Sigmoid colon (tissue), 4 donors: ENCODE measurements at regions not wholly inside any gene's neighbourhood (a gene's known extent, or its start where the extent isn't known, plus 50 kb on each side); places are given as distances from the start of the nearest gene placed in this dataset.

ENCODE experiments used
- CTCF ChIP-seq, 4 experiments: fragments of 450-650 bp in 3 of 4; fragments of 200-600 bp in 1 of 4; IDR thresholded peaks; one replicate each; pipeline ENCODE4 v1.5.1; 2016 to 2019; ENCODE audit warnings: antibody characterized with exemption in 4 of 4, mild to moderate bottlenecking in 3 of 4, moderate library complexity in 2 of 4
- EP300 ChIP-seq, 4 donors: sonication (generic); formaldehyde crosslinking; IDR thresholded peaks; one replicate each; pipeline ENCODE4 v1.6.1; 2017; ENCODE audit warnings: antibody characterized with exemption in 4 of 4
- POLR2A ChIP-seq, 2 donors: fragments of 450-650 bp; IDR thresholded peaks; one replicate each; pipeline ENCODE4 v1.6.1; 2016; ENCODE audit warnings: antibody characterized with exemption in 2 of 2, mild to moderate bottlenecking in 2 of 2, moderate library complexity in 2 of 2
- POLR2AphosphoS5 ChIP-seq, 4 donors: sonication (generic); formaldehyde crosslinking; IDR thresholded peaks; one replicate each; pipeline ENCODE4 v1.6.1; 2017; ENCODE audit warnings: antibody characterized with exemption in 4 of 4

DNA sequence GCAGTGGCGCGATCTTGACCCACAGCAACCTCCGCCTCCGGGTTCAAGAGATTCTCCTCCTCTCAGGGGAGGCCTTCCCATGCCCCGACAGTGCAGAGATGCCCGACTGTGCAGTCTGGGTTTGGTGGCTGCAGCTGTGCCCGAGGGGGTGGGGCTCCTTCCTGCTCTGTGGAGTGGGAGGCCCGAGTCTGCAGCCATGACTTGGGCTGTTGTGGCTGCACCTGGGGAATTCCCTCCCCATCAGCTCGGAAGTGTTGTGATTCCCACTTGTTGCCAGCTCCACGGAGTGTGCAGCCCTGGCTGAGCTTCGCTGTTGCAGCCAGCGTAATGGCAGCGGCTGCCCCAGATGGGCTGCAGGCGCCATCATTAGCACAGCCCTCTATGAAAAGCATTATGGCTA, 66.4 kb upstream of the SMIM36 start:
- TF ChIP-seq CTCF (IDR thresholded peaks at IDR 0.05), result no peak
- no peak for TF ChIP-seq POLR2A (IDR thresholded peaks at IDR 0.05)
- no peak for TF ChIP-seq POLR2AphosphoS5 (IDR thresholded peaks at IDR 0.05)
- TF ChIP-seq EP300 (IDR thresholded peaks at IDR 0.05), result no peak
